Aorta (tissue), 5 donors: ENCODE measurements at regions not wholly inside any gene's neighbourhood (a gene's known extent, or its start where the extent isn't known, plus 50 kb on each side); places are given as distances from the start of the nearest gene placed in this dataset.

Experiments used
- ATAC-seq: fragments of 200-7000 bp; cut with Tn5 transposase; one replicate; pipeline ENCODE4 v1.9.1; 2022; ENCODE audit warnings: moderate library complexity; ENCODE audit not compliant: low FRiP score
- DNase-seq, 2 donors: peaks; one replicate each; pipeline ENCODE4 v3.0.0-alpha.2; 2020
- H3K27ac ChIP-seq, 2 donors: one replicate each; pipeline ENCODE4 v1.5.1; 2013; ENCODE audit warnings: low read length in 2 of 2, mild to moderate bottlenecking in 2 of 2, moderate library complexity in 2 of 2, control low read depth in 1 of 2, inconsistent platforms in 1 of 2, low read depth in 1 of 2
- H3K27me3 ChIP-seq, 2 donors: one replicate each; pipeline ENCODE4 v1.6.1; 2013; ENCODE audit warnings: control low read depth in 1 of 2, low read length in 1 of 2, mild to moderate bottlenecking in 1 of 2, moderate library complexity in 1 of 2; ENCODE audit not compliant: insufficient read depth in 2 of 2, control insufficient read depth in 1 of 2
- H3K36me3 ChIP-seq, 2 donors: one replicate each; pipeline ENCODE4 v1.6.1; 2013; ENCODE audit warnings: control low read depth in 1 of 2, low read length in 1 of 2, mild to moderate bottlenecking in 1 of 2; ENCODE audit not compliant: insufficient read depth in 2 of 2, control insufficient read depth in 1 of 2
- H3K4me1 ChIP-seq, 2 donors: one replicate each; pipeline ENCODE4 v1.6.1; 2013; ENCODE audit warnings: low read length in 2 of 2, control low read depth in 1 of 2, mild to moderate bottlenecking in 1 of 2, moderate library complexity in 1 of 2; ENCODE audit not compliant: insufficient read depth in 2 of 2, control insufficient read depth in 1 of 2
- H3K4me3 ChIP-seq, 2 donors: one replicate each; pipeline ENCODE4 v1.5.1; 2013; ENCODE audit warnings: low read length in 2 of 2, control low read depth in 1 of 2, mild to moderate bottlenecking in 1 of 2
- H3K9me3 ChIP-seq: one replicate; pipeline ENCODE4 v1.6.1; 2013; ENCODE audit warnings: mild to moderate bottlenecking, low read length; ENCODE audit not compliant: control insufficient read depth
- WGBS, 2 donors: extraction: QIAGEN DNeasy Blood & Tissue Kit; methylation state at CpG; one replicate each; pipeline ENCODE4 v1.1.7; 2013; 5-methylcytosine and 5-hydroxymethylcytosine counted together
- intact Hi-C, 2 donors: fragments of 100-400 bp; cut with DNase I; formaldehyde crosslinking; loops; one replicate each; pipeline versions ENCODE4 v1.14.2 to v1.15.0; 2022
- donor health status: healthy with polysubstance abuse.
- donor health status: Bipolar disorder and iron deficiency.
- donor health status: DM: no; HTN: no; CAD: no.
- donor health status: DM: no; HTN: no; CAD: no.
- donor health status: DM: yes; HTN: yes; CAD: no.

DNA sequence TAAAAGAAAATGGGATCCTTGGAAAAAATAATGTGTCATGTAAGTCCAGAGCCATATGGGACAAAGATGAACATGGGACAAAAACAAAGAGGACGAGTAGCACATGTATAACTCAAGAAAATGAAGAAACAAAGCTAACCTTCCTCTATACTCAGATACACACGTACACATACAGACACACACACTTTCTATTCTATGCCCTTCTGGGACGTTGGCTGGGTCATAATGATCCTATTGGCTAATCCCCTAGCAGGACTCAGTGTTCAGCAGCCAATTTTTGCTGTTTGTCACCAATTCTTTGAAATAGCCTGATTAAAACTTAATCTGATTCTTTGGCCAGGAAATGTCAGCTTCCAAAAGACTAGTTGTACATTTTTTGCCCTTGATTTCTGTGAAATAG is 189.4 kb upstream of the FOXG1 start:
- Histone ChIP-seq H3K27ac (no peak overlapping the region), H3K27me3 (no peaks in the 10 kb centered on the region), H3K4me1 (no peaks in the 10 kb centered on the region), H3K9me3 (no peaks in the 10 kb centered on the region), H3K4me3 (no peak overlapping the region), H3K36me3 (no peaks in the 10 kb centered on the region)
- no peak for DNase-seq
- 54 to 64% methylated on average over 3 of the region's 3 CpGs for WGBS, 2 donors
- intact Hi-C loops = no loop called here
- ATAC-seq = no peak

GRCh38 chr14:28577711-28578131 is 188.9 kb upstream of the FOXG1 start:
- no peak overlapping the region for H3K27ac ChIP-seq

DNA sequence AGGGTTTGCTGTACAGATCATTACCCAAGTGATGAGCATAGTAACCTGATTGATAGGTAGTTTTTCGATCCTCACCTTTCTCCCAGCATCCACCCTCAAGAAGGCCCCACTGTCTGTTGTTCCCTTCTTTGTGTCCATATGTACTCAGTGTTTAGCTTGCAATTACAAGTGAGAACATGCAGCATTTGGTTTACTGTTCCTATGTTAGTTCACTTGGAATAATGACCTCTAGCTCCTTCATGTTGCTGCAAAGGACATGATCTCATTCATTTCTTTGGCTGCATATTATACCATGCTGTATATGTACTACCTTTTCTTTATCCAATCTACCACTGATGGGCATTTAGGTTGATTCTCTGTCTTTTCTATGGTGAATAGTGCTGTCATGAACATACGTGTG is 181.6 kb upstream of the FOXG1 start:
- H3K27ac ChIP-seq = no peak overlapping the region
- no peaks in the 10 kb centered on the region for H3K4me1 ChIP-seq
- no peak for DNase-seq
- ATAC-seq = no peak
- H3K4me3 ChIP-seq = no peak overlapping the region
- WGBS, 2 donors = 77 to 83% methylated on average over 2 of the region's 2 CpGs
- H3K36me3 ChIP-seq = no peaks in the 10 kb centered on the region
- no peaks in the 10 kb centered on the region for H3K9me3 ChIP-seq
- intact Hi-C loops = no loop called here
- no peaks in the 10 kb centered on the region for H3K27me3 ChIP-seq

More at GRCh38 chr14:28577711-28578131, 188.9 kb upstream of the FOXG1 start:
- Histone ChIP-seq H3K36me3 (no peaks in the 10 kb centered on the region), H3K9me3 (no peaks in the 10 kb centered on the region), H3K4me3 (no peak overlapping the region), H3K4me1 (no peaks in the 10 kb centered on the region), H3K27me3 (no peaks in the 10 kb centered on the region)
- intact Hi-C loops = no loop called here
- ATAC-seq (no peak), DNase-seq (no peak)
- 61 to 62% methylated on average over 2 of the region's 2 CpGs for WGBS, 2 donors

GRCh38 chr14:28589792-28590191 is 176.8 kb upstream of the FOXG1 start:
- H3K27ac ChIP-seq = no peak overlapping the region
- H3K27me3 ChIP-seq = no peaks in the 10 kb centered on the region
- H3K9me3 ChIP-seq = no peaks in the 10 kb centered on the region
- DNase-seq = no peak
- WGBS, 2 donors = 48 to 55% methylated on average over 1 of the region's 1 CpG
- no peak for ATAC-seq
- no peaks in the 10 kb centered on the region for H3K36me3 ChIP-seq
- intact Hi-C loops = no loop called here
- H3K4me1 ChIP-seq = no peaks in the 10 kb centered on the region
- no peak overlapping the region for H3K4me3 ChIP-seq

GRCh38 chr14:28596391-28596790 is 170.2 kb upstream of the FOXG1 start:
- Histone ChIP-seq H3K27me3 (no peaks in the 10 kb centered on the region), H3K36me3 (no peaks in the 10 kb centered on the region), H3K27ac (no peak overlapping the region), H3K9me3 (no peaks in the 10 kb centered on the region), H3K4me1 (no peaks in the 10 kb centered on the region), H3K4me3 (no peak overlapping the region)
- DNase-seq (no peak), ATAC-seq (no peak)
- intact Hi-C loops = no loop called here

GRCh38 chr14:28599191-28599590 is 167.4 kb upstream of the FOXG1 start:
- H3K36me3 ChIP-seq = no peaks in the 10 kb centered on the region
- no peak overlapping the region for H3K27ac ChIP-seq
- DNase-seq (no peak), ATAC-seq (no peak)
- H3K9me3 ChIP-seq = no peaks in the 10 kb centered on the region
- 81 to 84% methylated on average over 2 of the region's 2 CpGs for WGBS, 2 donors
- H3K4me1 ChIP-seq = no peaks in the 10 kb centered on the region
- intact Hi-C loops = no loop called here
- no peak overlapping the region for H3K4me3 ChIP-seq
- no peaks in the 10 kb centered on the region for H3K27me3 ChIP-seq

DNA sequence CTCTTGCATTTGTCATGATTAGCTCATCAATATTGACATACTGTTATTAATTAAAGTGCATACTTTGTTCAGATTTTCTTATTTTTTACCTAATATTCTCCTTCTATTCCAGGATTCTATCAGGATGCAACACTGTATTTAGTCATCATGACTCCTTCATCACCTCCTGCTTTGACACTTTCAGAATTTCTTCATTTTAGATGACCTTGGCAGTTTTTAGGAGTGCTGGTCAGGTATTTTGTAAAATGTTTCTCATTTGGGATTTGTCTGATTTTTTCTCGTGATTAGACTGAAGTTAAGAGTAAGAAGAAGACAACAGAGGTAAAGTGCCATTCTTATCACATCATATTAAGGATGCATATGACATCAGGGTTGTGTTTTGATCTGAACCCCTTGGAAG is 167.0 kb upstream of the FOXG1 start:
- H3K9me3 ChIP-seq = no peaks in the 10 kb centered on the region
- no peak overlapping the region for H3K27ac ChIP-seq
- no peaks in the 10 kb centered on the region for H3K36me3 ChIP-seq
- WGBS, 2 donors = 62 to 63% methylated on average over 1 of the region's 1 CpG
- H3K27me3 ChIP-seq = no peaks in the 10 kb centered on the region
- no peak for DNase-seq
- H3K4me3 ChIP-seq = no peak overlapping the region
- no peaks in the 10 kb centered on the region for H3K4me1 ChIP-seq
- intact Hi-C loops = no loop called here
- ATAC-seq = no peak

DNA sequence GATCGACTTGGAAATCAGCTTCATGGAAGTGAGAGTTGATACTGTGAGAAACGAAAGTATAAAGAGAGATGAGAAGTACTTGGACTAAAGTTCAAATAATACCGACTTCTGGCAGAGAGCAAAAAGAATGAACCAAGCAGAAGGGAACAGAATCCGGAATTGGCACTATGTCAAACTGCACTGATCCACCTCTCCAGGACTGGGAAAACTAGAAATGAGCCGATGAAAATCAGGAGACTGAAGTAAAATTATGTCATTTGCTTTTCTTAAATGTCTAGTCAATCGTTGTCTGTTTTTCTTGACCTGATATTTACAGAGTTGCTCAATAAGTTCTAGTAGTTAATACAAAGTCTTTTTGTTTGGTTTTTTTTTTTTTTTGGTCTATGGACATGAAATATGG is 163.0 kb upstream of the FOXG1 start:
- ATAC-seq (no peak), DNase-seq (no peak)
- H3K9me3 ChIP-seq = no peaks in the 10 kb centered on the region
- H3K4me3 ChIP-seq = no peak overlapping the region
- H3K27ac ChIP-seq = no peak overlapping the region
- intact Hi-C loops = no loop called here
- no peaks in the 10 kb centered on the region for H3K36me3 ChIP-seq
- H3K4me1 ChIP-seq = no peaks in the 10 kb centered on the region
- WGBS, 2 donors = 35 to 42% methylated on average over 6 of the region's 6 CpGs
- no peaks in the 10 kb centered on the region for H3K27me3 ChIP-seq

DNA sequence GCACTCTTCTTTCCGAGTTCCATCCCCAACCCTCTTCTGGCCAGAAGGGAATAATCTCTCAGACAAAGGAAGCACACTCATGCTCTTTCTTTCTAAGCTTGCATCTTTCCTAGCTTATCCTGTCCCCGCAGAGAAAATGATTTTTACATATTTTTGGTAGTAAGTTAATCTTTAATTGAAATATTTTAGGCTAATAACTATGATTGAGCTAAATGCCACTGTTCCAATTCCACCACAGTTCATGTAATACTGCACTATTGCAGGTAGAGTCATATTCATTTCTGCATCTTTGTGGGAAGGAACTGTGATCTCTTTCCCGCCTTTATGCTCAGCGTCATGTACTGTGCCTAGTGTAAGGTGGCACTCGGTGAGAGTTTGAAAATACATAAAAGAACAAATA is 158.9 kb upstream of the FOXG1 start:
- Histone ChIP-seq H3K9me3 (no peaks in the 10 kb centered on the region), H3K36me3 (no peaks in the 10 kb centered on the region)

More for the DNA sequence above, 158.9 kb upstream of the FOXG1 start:
- 61 to 67% methylated on average over 5 of the region's 5 CpGs for WGBS, 2 donors
- DNase-seq = no peak
- Histone ChIP-seq H3K4me3 (no peak overlapping the region), H3K27me3 (no peaks in the 10 kb centered on the region), H3K4me1 (no peaks in the 10 kb centered on the region), H3K27ac (no peak overlapping the region)
- intact Hi-C loops = no loop called here
- ATAC-seq = no peak
